ENCODE measurements at regions not wholly inside any gene's neighbourhood (a gene's known extent, or its start where the extent isn't known, plus 50 kb on each side); places are given as distances from the start of the nearest gene placed in this dataset.

DNA sequence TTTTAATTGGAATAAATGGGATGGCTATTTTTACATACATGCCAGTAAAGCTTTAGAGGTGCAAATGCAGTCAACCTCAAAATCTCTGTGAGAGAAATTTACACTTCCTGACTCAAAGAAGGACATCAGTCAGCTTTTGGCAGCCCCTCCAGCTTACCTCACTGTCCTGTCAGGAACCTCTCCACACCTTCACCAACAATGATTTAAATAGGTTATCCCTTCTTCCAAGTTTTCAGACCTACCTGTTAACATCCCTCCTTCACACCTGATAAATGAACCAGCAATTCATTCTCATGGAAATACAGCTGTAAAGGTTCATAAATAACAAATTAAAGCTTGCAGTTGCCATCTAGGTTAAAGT, 286.1 kb downstream of the SHOX2 start:
- Histone ChIP-seq H3K4me3 (no peak overlapping the region), H3K27ac (no peak overlapping the region), H3K4me1 (no peaks in the 10 kb centered on the region), H3K36me3 (no peaks in the 10 kb centered on the region), H3K9me3 (no peaks in the 10 kb centered on the region), H3K27me3 (replicated peaks in 1 of 7) (no peaks in the 10 kb centered on the region)
- intact Hi-C loops (cut with DNase I; ENCODE audit: low total_unique reads) = no loop called here
- no peak for DNase-seq
- TF ChIP-seq, protein P1, sequence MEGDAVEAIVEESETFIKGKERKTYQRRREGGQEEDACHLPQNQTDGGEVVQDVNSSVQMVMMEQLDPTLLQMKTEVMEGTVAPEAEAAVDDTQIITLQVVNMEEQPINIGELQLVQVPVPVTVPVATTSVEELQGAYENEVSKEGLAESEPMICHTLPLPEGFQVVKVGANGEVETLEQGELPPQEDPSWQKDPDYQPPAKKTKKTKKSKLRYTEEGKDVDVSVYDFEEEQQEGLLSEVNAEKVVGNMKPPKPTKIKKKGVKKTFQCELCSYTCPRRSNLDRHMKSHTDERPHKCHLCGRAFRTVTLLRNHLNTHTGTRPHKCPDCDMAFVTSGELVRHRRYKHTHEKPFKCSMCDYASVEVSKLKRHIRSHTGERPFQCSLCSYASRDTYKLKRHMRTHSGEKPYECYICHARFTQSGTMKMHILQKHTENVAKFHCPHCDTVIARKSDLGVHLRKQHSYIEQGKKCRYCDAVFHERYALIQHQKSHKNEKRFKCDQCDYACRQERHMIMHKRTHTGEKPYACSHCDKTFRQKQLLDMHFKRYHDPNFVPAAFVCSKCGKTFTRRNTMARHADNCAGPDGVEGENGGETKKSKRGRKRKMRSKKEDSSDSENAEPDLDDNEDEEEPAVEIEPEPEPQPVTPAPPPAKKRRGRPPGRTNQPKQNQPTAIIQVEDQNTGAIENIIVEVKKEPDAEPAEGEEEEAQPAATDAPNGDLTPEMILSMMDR (IDR thresholded peaks at IDR 0.05 in 8 of 11, conservative IDR thresholded peaks at IDR 0.05 in 3 of 11) = no peak
- no peak for TF ChIP-seq POLR2A (IDR thresholded peaks at IDR 0.05)
- no peak for TF ChIP-seq POLR2AphosphoS5 (IDR thresholded peaks at IDR 0.05)

DNA sequence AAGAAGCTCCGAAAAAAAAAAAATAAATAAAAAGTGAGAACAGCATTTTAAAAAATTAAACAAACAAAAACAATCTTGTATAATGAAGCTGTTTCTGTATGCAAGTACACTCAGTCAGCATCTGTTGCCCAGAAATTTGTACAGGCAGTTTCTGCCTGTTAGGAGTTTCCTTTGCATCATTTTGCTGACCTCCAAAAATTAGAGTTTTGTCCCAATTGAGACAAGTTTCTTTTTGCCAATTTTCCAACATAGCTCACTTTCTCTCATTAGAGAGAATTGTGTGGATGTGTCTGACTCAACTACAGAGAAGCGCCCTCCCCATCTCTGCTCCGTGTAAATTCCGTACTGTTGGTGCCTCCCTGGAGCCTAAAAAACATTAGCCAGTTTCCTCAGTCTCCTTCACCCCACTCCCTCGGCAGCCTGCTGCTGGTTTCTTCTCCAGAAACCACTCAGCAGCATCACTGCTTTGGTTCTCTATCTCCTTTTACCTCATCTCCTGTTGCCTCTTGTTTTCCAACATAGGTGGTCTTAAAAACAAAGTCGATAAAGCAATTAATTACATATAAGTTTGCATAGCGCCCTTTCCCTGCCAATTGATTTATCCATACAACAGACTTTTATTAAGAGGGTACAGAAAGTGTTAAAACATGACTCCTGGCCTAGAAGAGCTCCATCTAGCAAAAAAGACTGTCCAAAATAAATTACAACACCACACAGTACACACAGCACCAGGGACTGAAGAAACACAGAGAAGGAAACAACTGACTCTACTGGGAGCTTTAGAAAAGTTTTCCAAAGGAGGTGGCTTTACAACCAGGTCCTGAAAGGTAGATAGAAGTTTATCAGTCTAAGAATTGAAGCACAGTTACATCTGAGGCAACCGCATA, 286.7 kb downstream of the SHOX2 start:
- TF ChIP-seq, protein P1 (IDR thresholded peaks at IDR 0.05 in 8 of 11, conservative IDR thresholded peaks at IDR 0.05 in 3 of 11) = no peak
- TF ChIP-seq POLR2AphosphoS5 (IDR thresholded peaks at IDR 0.05) (no peak), POLR2A (IDR thresholded peaks at IDR 0.05) (no peak)
- DNase-seq = no peak
- H3K36me3 ChIP-seq = no peaks in the 10 kb centered on the region
- H3K27ac ChIP-seq = no peak overlapping the region
- H3K4me3 ChIP-seq = no peak overlapping the region
- no peaks in the 10 kb centered on the region for H3K27me3 ChIP-seq (replicated peaks in 1 of 7)
- WGBS, 5 donors = 47 to 55% (median 54%) methylated on average over 8 of the region's 8 CpGs
- intact Hi-C loops (cut with DNase I; ENCODE audit: low total_unique reads) = no loop called here
- H3K4me1 ChIP-seq = no peaks in the 10 kb centered on the region
- H3K9me3 ChIP-seq = no peaks in the 10 kb centered on the region

DNA sequence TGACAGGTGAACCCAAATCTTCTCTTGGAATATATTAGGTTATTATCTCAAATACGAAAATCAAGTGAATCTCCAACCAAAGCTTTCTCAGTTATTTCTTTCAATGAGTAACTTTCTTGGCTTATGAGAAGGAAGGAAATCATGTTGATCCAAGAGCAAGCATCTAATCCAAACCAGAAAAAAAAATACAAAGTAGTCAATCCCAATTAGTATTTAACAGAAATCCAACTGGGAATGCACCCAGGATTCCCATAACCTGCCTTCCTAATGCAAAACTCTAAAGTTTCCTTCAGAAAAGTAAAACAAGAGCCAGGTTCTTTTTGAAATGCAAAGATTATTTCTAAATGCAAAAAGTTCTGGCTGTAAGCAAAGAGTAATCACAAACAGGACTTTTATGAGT, 289.3 kb downstream of the SHOX2 start:
- Histone ChIP-seq H3K27ac (no peak overlapping the region), H3K36me3 (no peaks in the 10 kb centered on the region), H3K4me1 (no peaks in the 10 kb centered on the region), H3K4me3 (no peak overlapping the region), H3K9me3 (no peaks in the 10 kb centered on the region), H3K27me3 (replicated peaks in 1 of 7) (no peaks in the 10 kb centered on the region)
- DNase-seq = no peak
- 49 to 79% (median 65%) methylated on average over 1 of the region's 1 CpG for WGBS, 5 donors
- no peak for TF ChIP-seq POLR2A (IDR thresholded peaks at IDR 0.05)
- TF ChIP-seq POLR2AphosphoS5 (IDR thresholded peaks at IDR 0.05) = no peak
- TF ChIP-seq, protein P1 (IDR thresholded peaks at IDR 0.05 in 8 of 11, conservative IDR thresholded peaks at IDR 0.05 in 3 of 11) = no peak
- intact Hi-C loops (cut with DNase I; ENCODE audit: low total_unique reads) = no loop called here

DNA sequence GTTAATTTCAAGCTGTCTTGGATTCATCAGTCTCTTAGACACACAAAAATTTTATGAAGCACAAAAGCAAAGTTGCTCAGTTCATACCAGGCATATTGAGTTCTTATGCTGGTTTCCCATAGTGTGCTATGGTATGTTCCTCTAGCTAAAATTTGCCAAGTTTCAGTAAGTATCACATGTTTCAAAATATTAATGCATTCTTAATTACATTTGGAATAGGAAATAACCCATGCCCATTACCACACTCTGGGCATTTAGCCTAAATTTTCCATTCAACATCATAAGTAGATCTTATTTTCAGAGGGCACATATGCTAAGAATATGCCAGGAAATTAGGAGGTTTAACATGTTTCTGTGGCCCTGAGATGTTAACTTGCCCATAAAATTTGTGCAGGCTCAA, 289.9 kb downstream of the SHOX2 start:
- TF ChIP-seq POLR2A (IDR thresholded peaks at IDR 0.05) (no peak), POLR2AphosphoS5 (IDR thresholded peaks at IDR 0.05) (no peak)
- TF ChIP-seq, protein P1 (IDR thresholded peaks at IDR 0.05 in 8 of 11, conservative IDR thresholded peaks at IDR 0.05 in 3 of 11) = no peak
- Histone ChIP-seq H3K27ac (no peak overlapping the region), H3K9me3 (no peaks in the 10 kb centered on the region), H3K4me1 (no peaks in the 10 kb centered on the region), H3K36me3 (no peaks in the 10 kb centered on the region), H3K4me3 (no peak overlapping the region), H3K27me3 (replicated peaks in 1 of 7) (no peaks in the 10 kb centered on the region)
- DNase-seq = no peak
- intact Hi-C loops (cut with DNase I; ENCODE audit: low total_unique reads) = no loop called here
